ENCODE measurements at regions not wholly inside any gene's neighbourhood (a gene's known extent, or its start where the extent isn't known, plus 50 kb on each side); places are given as distances from the start of the nearest gene placed in this dataset.

DNA sequence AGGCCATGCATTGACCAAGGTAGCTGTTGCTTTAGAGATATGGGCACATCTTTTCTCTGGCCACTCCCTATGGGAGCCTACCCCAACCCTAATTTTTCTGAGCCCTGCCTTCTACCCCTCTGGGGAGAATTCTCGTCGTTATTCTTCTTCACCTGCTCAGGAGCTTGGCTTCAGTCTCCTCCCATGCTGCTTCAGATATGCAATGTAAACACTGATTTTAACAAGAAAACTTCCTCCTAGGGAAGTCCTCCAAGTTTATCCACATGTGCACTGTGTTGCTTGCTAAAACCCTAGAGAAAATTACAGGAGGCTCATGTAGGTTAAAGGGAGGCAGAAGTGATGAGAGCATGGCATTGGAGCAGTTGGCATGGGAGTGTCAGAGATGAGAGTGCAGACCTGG is 445.2 kb upstream of the MDFIC2 start:
- no peak overlapping the region for H3K4me3 ChIP-seq (replicated peaks; ENCODE audit: low read depth, low read length)
- no peak for DNase-seq (ENCODE audit: low read depth)
- no peak for TF ChIP-seq CTCF (IDR thresholded peaks at IDR 0.05; ENCODE audit: low read length, missing control alignments)

GRCh38 chr3:70755526-70755925 is 443.1 kb upstream of the MDFIC2 start:
- TF ChIP-seq CTCF (IDR thresholded peaks at IDR 0.05; ENCODE audit: low read length, missing control alignments): no peak
- no peak overlapping the region for H3K4me3 ChIP-seq (replicated peaks; ENCODE audit: low read depth, low read length)
- DNase-seq (ENCODE audit: low read depth): no peak

DNA sequence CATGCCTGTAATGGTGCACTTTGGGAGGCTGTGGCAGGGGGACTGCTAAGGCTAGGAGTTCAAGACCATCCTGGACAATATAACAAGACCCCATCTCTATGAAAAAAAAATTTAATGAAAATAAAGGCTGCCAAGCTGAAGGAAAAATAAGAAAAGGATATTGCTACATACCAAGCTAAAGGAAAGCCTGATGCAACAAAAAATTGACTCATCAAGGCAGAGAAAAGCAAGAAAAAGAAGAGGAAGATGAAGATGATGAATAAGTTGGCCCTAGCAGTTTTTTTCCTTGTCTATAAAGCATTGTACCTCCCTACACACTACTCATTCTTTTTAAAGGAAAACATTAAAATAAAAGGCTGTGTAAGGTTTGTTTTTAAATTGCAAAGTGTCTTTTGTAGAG is 441.9 kb upstream of the MDFIC2 start:
- peak; percentile 44 for DNase-seq (ENCODE audit: low read depth)
- H3K4me3 ChIP-seq (replicated peaks; ENCODE audit: low read depth, low read length): no peak overlapping the region
- TF ChIP-seq CTCF (IDR thresholded peaks at IDR 0.05; ENCODE audit: low read length, missing control alignments): no peak

GRCh38 chr3:70753572-70753971 is 441.1 kb upstream of the MDFIC2 start:
- no peak overlapping the region for H3K4me3 ChIP-seq (replicated peaks; ENCODE audit: low read depth, low read length)
- no peak for DNase-seq (ENCODE audit: low read depth)
- peak; percentile 11 for TF ChIP-seq CTCF (IDR thresholded peaks at IDR 0.05; ENCODE audit: low read length, missing control alignments)

GRCh38 chr3:70752051-70752450 is 439.6 kb upstream of the MDFIC2 start:
- no peak for TF ChIP-seq CTCF (IDR thresholded peaks at IDR 0.05; ENCODE audit: low read length, missing control alignments)
- no peak for DNase-seq (ENCODE audit: low read depth)
- no peak overlapping the region for H3K4me3 ChIP-seq (replicated peaks; ENCODE audit: low read depth, low read length)

DNA sequence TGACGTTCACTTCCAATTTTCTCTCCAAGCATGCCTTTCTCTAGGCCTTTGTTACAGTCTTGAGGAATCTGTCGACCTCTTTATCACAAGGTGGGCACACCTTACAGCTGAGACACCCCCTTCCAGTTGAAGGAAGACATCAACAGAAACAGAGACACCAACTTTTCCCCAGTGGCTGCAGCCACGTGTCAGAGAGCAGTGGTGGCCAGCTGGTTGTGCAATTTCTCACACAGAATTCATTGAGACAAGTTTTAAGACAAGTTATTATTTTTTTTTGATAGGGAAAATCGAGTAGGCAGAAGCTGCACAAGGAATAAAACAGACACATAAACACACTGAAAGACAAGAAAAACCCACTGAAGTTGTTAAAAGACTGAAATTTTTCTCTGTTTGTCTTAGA is 436.7 kb upstream of the MDFIC2 start:
- no peak for TF ChIP-seq CTCF (IDR thresholded peaks at IDR 0.05; ENCODE audit: low read length, missing control alignments)
- no peak for DNase-seq (ENCODE audit: low read depth)
- no peak overlapping the region for H3K4me3 ChIP-seq (replicated peaks; ENCODE audit: low read depth, low read length)

DNA sequence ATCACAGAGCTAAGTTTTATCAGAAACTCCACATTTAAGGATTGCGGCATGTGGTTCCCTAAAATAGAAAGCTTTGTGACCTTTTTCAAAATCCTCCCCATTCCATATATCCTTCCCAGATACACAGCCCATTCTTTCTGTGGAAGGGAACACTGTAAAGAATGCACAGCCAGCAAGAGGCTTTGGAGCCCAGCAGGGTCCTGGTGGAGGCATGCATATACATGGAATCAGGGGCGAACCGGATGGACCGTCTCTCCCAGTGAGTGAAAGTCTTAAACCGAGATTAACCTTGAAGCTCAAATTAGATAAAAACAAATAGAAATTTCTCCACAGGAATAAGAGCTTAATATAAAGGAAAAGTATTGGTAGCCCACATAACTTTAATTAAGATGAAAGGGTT is 436.2 kb upstream of the MDFIC2 start:
- TF ChIP-seq CTCF (IDR thresholded peaks at IDR 0.05; ENCODE audit: low read length, missing control alignments): no peak
- no peak overlapping the region for H3K4me3 ChIP-seq (replicated peaks; ENCODE audit: low read depth, low read length)
- DNase-seq (ENCODE audit: low read depth): no peak
